ENCODE measurements at regions not wholly inside any gene's neighbourhood (a gene's known extent, or its start where the extent isn't known, plus 50 kb on each side); places are given as distances from the start of the nearest gene placed in this dataset.

DNA sequence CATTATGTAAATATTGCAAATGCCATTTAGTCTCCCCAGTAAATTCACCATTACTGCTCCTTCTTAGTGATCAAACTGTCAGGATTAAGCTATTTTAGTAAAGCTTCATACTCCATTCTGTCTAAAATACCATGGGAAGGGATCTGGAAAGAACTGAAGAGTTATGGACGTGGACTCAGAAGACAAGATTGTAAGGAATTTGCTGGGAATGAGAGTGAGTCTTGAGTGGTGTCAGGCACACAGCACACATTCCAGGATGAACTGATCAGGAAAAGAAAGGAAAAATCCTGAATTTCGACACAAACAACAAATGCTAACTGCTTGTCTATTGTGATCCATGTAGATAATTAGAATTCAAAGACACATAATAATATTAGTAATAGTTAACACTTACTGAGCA, 311.0 kb downstream of the CENPC start:
- DNase-seq (ENCODE audit: low spot score), result no peak

- no peak for DNase-seq (ENCODE audit: low spot score)
Observed at GRCh38 chr4:67229148-67229547, 316.2 kb downstream of the CENPC start.

- no peak for DNase-seq (ENCODE audit: low spot score)
Observed at GRCh38 chr4:67220861-67221260, 324.4 kb downstream of the CENPC start.

- no peak for DNase-seq (ENCODE audit: low spot score)
Observed at GRCh38 chr4:67218883-67219282, 326.4 kb downstream of the CENPC start.

GRCh38 chr4:67207941-67208441, 337.3 kb downstream of the CENPC start:
- no peak for DNase-seq (ENCODE audit: low spot score)

DNA sequence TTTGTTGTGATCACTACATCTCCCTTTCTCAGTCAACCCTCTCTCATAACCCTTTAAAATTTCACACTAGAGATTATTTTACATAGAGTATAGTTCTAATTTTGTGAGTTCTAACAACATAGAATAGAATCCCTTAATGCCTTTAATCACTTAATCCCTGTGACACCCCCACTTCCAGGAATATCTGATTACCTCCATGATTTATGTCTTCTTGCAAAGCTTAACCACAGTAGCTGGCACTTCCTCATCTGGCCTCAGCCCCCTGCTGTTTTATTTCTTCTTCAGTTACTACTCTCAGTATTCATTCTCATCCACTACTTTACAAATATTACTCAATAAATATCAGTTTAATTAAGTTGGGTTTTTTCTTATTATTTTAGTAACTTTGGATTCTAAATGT, 340.9 kb downstream of the CENPC start:
- no peak for DNase-seq (ENCODE audit: low spot score)

DNA sequence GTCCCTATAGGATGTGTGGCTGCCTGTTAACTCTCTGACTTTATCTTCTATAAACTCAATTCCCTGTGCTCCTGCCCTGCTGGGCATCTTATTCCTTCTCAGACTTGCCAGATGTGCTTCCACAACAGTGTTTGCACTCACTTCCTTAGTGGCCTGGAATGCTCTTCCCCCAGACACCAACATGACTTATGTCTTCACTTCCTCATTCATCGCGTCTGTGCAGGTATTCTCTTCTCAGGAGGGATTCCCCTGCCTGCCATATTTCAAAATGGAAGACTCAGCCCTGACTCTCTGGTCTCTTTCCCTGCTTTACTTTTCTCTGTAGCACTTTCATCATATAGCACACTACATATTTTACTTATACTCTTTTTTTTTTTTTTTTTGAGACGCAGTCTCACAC, 344.0 kb downstream of the CENPC start:
- DNase-seq (ENCODE audit: low spot score), result no peak

DNA sequence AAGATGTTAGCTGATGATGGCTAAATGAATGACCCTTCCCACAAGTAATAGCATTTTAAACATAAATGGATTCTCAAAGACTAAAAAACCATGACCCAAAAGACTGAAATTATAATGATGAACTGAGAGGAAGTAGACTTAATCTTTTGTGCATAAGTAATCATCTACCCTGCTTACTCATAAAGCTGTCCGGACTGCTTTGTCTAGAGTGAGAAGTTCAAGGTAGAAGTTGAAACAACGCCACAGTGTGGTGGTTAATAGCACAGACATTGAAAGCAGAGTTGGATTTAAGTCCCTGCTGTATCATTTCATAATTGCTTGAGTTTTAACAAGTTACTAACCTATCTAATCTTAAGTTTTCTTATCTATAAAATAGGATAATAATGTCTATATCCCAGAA, 346.6 kb downstream of the CENPC start:
- peak; percentile 7 for DNase-seq (ENCODE audit: low spot score)

GRCh38 chr4:67167849-67168248, 377.5 kb downstream of the CENPC start:
- no peak for DNase-seq (ENCODE audit: low spot score)

DNA sequence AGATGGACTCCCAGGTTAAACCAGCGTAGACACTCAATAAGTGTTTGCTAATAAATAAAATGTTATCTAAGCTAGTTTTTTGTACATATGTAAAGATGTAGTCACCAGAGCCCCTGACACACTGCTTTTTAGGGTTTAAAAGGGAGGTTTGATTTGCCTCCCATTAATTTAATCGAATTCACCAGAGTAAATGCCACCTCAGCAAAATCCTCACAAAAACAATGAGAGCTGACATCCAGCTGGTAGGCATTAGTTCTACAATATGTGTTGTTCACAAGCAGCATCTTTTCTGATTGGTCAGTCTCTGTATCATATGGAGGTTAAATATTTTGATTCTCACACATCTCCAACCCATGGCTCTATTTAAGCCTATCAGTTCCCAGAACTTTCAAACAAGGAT, 382.6 kb downstream of the CENPC start:
- DNase-seq (ENCODE audit: low spot score), result no peak

DNA sequence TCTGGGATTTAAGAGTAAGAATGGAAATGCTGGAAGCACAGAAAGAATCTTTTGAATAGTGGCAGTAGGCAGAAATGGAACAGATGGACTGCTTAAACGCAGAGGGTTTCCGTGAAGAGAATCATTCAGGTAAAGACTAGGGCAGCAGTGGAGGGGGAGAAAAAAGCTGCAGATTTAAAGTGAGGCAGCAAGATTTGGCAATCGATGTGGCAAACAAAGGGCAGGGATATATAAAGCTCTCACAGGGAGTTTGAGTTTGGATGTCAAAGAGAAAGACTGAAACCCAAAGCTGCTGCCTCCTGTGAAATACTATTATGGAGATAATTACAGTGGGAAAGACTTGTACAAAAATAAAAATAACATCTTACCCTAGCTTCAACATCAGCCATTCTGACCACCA, 384.0 kb downstream of the CENPC start:
- DNase-seq (ENCODE audit: low spot score), result no peak

DNA sequence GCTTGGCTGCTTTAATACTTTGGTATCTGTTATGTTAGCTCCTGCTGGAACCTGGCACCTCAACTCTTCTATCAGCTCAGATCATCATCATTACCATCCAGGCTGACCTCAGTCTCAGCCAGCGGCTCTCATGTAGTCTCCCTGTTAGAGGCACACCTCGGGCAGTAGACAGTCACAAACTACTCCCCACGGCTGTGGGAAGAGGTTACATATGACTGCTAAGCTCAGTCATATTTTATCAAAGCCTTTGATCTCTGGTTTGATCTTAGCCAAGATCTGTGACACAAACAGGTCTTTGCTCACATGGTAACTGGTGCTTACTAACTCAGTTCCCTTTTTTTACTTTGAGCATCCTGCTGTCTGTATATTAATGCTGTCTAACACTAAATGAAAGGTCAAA, 384.9 kb downstream of the CENPC start:
- DNase-seq (ENCODE audit: low spot score), result peak; percentile 10

GRCh38 chr4:67158666-67159065, 386.6 kb downstream of the CENPC start:
- DNase-seq (ENCODE audit: low spot score), result no peak

DNA sequence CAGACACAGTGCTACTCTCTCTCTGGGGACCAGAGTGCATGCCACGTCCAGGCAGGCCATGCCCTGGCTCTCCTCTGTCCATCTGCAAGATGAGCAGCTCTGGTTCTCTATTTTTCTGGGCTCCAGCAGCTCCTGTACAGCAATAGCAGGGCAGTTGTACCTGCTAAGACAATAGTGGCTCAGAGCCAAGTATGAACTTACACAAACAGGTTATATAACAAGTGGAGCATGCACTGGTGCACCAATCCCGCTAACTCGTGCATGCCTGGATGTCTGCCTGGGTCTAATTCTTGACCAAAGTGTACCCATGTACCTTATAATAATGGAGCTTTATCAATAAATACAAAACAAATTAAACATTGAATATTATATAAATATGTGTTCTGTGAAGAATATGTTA, 392.3 kb downstream of the CENPC start:
- DNase-seq (ENCODE audit: low spot score), result no peak

DNA sequence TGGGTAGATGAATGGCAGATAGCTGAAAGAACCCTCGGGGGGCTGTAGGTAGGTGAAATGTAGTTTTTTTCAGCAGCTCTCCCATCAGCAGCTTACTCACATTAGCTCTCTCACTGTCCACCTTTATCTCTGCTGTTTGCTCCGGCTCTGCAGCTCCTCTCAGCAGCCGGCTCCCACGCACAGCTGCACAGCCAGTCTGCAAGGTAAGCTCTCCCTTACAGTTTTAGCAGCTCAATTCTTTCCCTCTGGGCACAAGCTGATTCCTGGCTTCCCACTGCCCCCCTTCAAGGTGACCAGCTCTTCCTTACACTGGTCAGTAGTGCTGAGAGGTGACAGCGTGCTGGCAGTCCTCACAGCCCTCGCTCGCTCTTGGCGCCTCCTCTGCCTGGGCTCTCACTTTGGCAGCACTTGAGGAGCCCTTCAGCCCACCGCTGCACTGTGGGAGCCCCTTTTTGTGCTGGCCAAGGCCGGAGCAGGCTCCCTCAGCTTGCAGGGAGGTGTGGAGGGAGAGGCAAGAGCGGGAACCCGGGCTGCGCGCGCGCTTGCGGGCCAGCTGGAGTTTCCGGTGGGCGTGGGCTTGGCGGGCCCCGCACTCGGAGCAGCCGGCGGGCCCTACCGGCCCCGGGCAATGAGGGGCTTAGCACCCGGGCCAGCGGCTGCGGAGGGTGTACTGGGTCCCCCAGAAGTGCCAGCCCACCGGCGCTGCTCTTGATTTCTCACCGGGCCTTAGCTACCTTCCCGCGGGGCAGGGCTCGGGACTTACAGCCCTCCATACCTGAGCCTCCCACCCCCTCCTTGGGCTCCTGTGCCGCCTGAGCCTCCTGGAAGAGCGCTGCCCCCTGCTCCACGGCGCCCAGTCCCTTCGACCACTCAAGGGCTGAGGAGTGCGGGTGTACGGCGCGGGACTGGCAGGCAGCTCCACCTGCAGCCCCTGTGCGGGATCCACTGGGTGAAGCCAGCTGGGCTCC, 393.6 kb downstream of the CENPC start:
- peak; percentile 8 for DNase-seq (ENCODE audit: low spot score)

DNA sequence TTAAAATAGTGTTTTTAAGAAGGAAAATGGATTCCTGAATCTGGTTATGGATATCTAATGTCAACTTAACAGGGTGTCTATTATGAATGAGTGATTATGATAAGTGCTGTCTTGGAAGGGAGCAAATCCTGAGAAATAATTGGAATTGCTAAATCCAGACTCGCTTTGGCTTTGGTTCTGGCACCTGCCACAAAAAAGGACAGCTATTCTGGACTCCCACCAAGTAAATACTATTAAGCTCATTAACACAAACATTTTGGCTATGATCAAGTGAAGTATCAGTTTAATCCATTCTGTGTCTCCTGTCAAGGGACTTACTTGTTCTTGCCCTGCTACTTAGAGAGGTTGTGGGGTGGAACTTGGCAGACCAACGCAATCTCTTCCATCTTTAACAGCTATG, 403.7 kb downstream of the CENPC start:
- no peak for DNase-seq (ENCODE audit: low spot score)

- no peak for DNase-seq (ENCODE audit: low spot score)
Observed at GRCh38 chr4:67134616-67135015, 410.7 kb downstream of the CENPC start.

DNA sequence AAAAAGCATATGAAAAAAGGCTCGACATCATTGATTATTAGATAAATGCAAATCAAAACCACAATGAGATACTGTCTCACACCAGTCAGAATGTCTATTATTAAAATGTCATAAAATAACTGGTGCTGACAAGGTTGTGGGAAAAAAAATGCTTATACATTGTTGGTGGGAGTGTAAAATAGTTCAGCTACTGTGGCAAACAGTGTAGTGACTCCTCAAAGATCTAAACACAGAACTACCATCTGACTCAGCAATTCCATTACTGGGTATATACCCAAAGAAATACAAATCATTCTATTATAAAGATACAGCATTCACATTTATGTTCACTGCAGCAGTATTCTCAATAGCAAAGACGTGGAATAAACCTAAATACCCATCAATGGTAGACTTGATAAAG, 412.1 kb downstream of the CENPC start:
- DNase-seq (ENCODE audit: low spot score), result no peak

DNA sequence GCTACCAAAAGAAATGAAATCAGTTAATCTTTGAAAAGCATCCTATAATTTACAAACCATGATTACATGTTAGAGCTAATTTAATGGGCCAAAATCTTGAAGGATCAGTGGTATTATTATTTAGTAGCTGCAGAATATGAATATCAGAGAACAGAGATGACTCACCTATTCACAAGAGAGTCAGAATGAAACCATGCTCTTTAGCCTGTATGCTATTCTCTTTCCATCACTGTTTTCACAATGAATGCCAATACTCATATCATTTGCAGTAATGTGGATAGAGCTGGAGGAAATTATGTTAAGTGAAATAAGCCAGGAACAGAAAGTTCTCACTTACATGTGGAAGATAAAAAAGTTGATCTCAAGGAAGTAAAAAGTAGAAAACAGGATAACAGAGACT, 414.1 kb downstream of the CENPC start:
- no peak for DNase-seq (ENCODE audit: low spot score)

- no peak for DNase-seq (ENCODE audit: low spot score)
Observed at GRCh38 chr4:67130411-67130810, 414.9 kb downstream of the CENPC start.

DNA sequence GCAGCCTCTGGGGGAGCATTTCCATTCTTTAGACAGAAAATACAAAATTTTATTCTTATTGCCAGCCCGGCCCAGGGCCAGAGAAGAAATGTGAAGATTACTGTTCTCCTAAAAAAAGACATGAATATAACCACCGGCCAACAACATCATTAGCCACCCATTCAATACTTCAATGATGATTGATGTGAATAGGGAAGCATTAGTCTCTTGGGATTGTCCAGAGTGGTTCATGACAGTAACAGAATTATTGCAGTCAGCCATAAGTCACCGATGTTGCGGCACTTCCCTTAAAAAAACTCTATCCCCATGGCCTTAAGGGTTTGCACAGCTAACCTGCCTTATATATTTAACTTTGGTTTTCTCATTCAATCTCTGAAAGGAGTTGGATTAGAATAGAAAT, 418.7 kb downstream of the CENPC start:
- DNase-seq (ENCODE audit: low spot score), result no peak

DNA sequence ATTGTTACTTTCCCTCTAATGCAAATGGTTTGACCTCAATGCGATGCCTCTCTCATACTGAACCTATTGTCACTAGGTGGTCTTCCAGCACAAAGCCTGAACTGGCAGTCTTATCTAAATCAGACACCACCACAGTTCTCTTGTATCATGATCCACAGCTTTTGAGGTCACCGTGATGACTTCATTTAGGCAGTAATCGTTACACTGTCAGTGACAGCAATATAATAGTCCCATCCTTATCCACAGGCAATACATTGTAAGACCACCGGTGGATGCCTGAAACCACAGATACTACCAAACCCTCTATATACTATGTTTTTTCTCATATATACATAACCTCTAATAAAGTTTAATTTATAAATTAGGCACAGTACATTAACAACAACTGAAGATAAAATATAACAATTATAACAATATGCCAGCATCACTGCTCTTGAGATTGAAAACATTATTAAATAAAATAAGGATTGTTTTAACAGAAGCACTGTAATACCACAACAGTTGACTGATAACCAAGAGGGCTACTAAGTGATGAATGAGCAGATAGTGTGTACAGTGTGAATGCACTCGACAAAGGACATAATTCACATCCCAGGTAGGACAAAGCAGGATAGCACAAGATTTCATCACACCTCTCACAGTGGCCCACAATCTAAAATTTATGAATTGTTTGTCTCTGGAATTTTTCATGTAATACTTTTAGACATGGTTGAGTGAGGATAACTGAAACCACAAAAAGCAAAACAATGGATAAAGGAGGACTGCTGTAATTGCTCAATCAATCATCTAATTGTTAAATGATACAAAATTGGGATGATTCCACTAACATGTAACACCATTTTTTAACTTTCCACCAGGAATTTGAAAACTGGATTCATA, 419.4 kb downstream of the CENPC start:
- no peak for DNase-seq (ENCODE audit: low spot score)
